HCT116 (cell line): ENCODE measurements at regions not wholly inside any gene's neighbourhood (a gene's known extent, or its start where the extent isn't known, plus 50 kb on each side); places are given as distances from the start of the nearest gene placed in this dataset.

Experiments
- ATAC-seq: fragments of 200-7000 bp; cut with Tn5 transposase; 2 replicates; pipeline ENCODE4 v1.9.1; 2020; ENCODE audit warnings: mild to moderate bottlenecking, moderate library complexity
- BruUV-seq: library from RNA; stranded (reverse); fragments of 400-500 nt; replicated peaks from 2 replicates; lab custom pipeline; 2021; lab: Mats Ljungman, UMichigan
- CTCF ChIA-PET: fragments of 300-600 bp; sonication (Branson Sonifier 250); formaldehyde crosslinking; loops from one replicate; lab custom pipeline; 2021; ENCODE audit warnings: antibody characterized with exemption; lab: Charles Lee
- POLR2A ChIA-PET: fragments of 300-600, 350-600 bp; sonication (Branson Sonifier 250); formaldehyde crosslinking; loops from one replicate; lab custom pipeline; 2021; ENCODE audit warnings: antibody characterized with exemption; lab: Charles Lee
- RAD21 ChIA-PET, 2 experiments: fragments of 300-600 bp; sonication (Branson Sonifier 250); formaldehyde crosslinking; loops; one replicate each; lab custom pipeline; 2023; ENCODE audit warnings: low total read pairs in 2 of 2; ENCODE audit not compliant: uncharacterized antibody in 2 of 2, unreplicated experiment in 2 of 2, low non-redundant PET in 1 of 2; lab: Charles Lee
- DNase-seq: peaks from one replicate; pipeline ENCODE4 v3.0.0-alpha.2; 2010; ENCODE audit warnings: low read depth, low spot score
- H2AFZ ChIP-seq: fragments of 200-600 bp; shearing (Covaris generic), sonication (generic); 2 replicates; pipeline ENCODE4 v1.6.1; 2017; ENCODE audit warnings: low read depth, mixed run types, mixed read lengths, antibody characterized with exemption, low read length; ENCODE audit not compliant: poor library complexity, severe bottlenecking
- H3K27ac ChIP-seq: 2 replicates; pipeline ENCODE4 v1.5.1; 2012; ENCODE audit warnings: low read depth, low read length
- H3K27me3 ChIP-seq: fragments of 200-600 bp; sonication (generic); 2 replicates; pipeline ENCODE4 v1.6.1; 2016; ENCODE audit warnings: mixed run types, low read length, mixed read lengths; ENCODE audit not compliant: insufficient read depth
- H3K36me3 ChIP-seq, 2 experiments: fragments of 200-500 bp in 1 of 2; fragments of 200-600 bp in 1 of 2; sonication (Bioruptor generic) in 1 of 2; sonication (generic) in 1 of 2; 2 replicates each; pipeline versions ENCODE4 v1.5.1 to v1.6.1; 2014 to 2016; ENCODE audit warnings: low read length in 2 of 2, inconsistent platforms in 1 of 2, mixed read lengths in 1 of 2, mixed run types in 1 of 2; ENCODE audit not compliant: insufficient read depth in 2 of 2, control insufficient read depth in 1 of 2
- H3K4me1 ChIP-seq, 2 experiments: fragments of 200-600 bp in 1 of 2; sonication (generic) in 1 of 2; 2 replicates each; pipeline versions ENCODE4 v1.5.1 to v1.6.1; 2012 to 2017; ENCODE audit warnings: low read length in 2 of 2, inconsistent platforms in 1 of 2, mild to moderate bottlenecking in 1 of 2, mixed read lengths in 1 of 2, mixed run types in 1 of 2, moderate library complexity in 1 of 2; ENCODE audit not compliant: insufficient read depth in 2 of 2, control insufficient read depth in 1 of 2
- H3K4me2 ChIP-seq: fragments of 200-600 bp; sonication (generic); 2 replicates; pipeline ENCODE4 v1.6.1; 2017; ENCODE audit warnings: mixed run types, low read length, mixed read lengths
- H3K4me3 ChIP-seq, 2 experiments: fragments of 200-600 bp in 1 of 2; sonication (generic) in 1 of 2; replicated peaks in 1 of 2; 2 replicates each; pipeline ENCODE4 v1.5.1; 2011 to 2016; ENCODE audit warnings: low read length in 2 of 2, control low read depth in 1 of 2, low read depth in 1 of 2, mild to moderate bottlenecking in 1 of 2, mixed read lengths in 1 of 2, mixed run types in 1 of 2
- H3K79me2 ChIP-seq: fragments of 200-600 bp; sonication (generic); 2 replicates; pipeline ENCODE4 v1.6.1; 2017; ENCODE audit warnings: mild to moderate bottlenecking, mixed run types, low read length, moderate library complexity, mixed read lengths; ENCODE audit not compliant: insufficient read depth
- H3K9ac ChIP-seq: fragments of 200-600 bp; sonication (generic); 2 replicates; pipeline ENCODE4 v1.6.1; 2016; ENCODE audit warnings: low read length, mixed read lengths
- H3K9me2 ChIP-seq: fragments of 200-600 bp; sonication (generic), shearing (Covaris generic); 2 replicates; pipeline ENCODE4 v1.6.1; 2017; ENCODE audit warnings: mixed run types, mild to moderate bottlenecking, moderate library complexity; ENCODE audit not compliant: insufficient read depth
- H3K9me3 ChIP-seq, 2 experiments: fragments of 200-500 bp in 1 of 2; fragments of 200-600 bp in 1 of 2; sonication (Bioruptor generic) in 1 of 2; sonication (generic) in 1 of 2; 2 replicates each; pipeline ENCODE4 v1.6.1; 2014 to 2017; ENCODE audit warnings: low read length in 2 of 2, mixed read lengths in 2 of 2, inconsistent platforms in 1 of 2, low read depth in 1 of 2, mild to moderate bottlenecking in 1 of 2, mixed run types in 1 of 2, moderate library complexity in 1 of 2; ENCODE audit not compliant: control insufficient read depth in 1 of 2, insufficient read depth in 1 of 2
- H4K20me1 ChIP-seq: fragments of 200-600 bp; sonication (generic), shearing (Covaris generic); 2 replicates; pipeline ENCODE4 v1.6.1; 2017; ENCODE audit warnings: mixed run types, mild to moderate bottlenecking, moderate library complexity; ENCODE audit not compliant: insufficient read depth
- ATF3 ChIP-seq: IDR thresholded peaks from 2 replicates; pipeline ENCODE4 v1.6.1; 2012
- CBX3 ChIP-seq: IDR thresholded peaks from 2 replicates; pipeline ENCODE4 v1.6.1; 2012; ENCODE audit warnings: low read depth
- CEBPB ChIP-seq: IDR thresholded peaks from 2 replicates; pipeline ENCODE4 v1.6.1; 2012; ENCODE audit warnings: low read depth
- CTCF ChIP-seq, 3 experiments: fragments of 200-600 bp in 1 of 3; sonication (generic) in 1 of 3; IDR thresholded peaks in 2 of 3; conservative IDR thresholded peaks in 1 of 3; 2 replicates each; pipeline ENCODE4 v1.5.1; 2012 to 2017; ENCODE audit warnings: low read depth in 2 of 3, low read length in 2 of 3, antibody characterized with exemption in 1 of 3, borderline replicate concordance in 1 of 3, control low read depth in 1 of 3, mild to moderate bottlenecking in 1 of 3, mixed read lengths in 1 of 3, mixed run types in 1 of 3, moderate library complexity in 1 of 3; ENCODE audit not compliant: insufficient read depth in 1 of 3
- EGR1 ChIP-seq: IDR thresholded peaks from 2 replicates; pipeline ENCODE4 v1.6.1; 2012; ENCODE audit warnings: low read depth
- ELF1 ChIP-seq: IDR thresholded peaks from 2 replicates; pipeline ENCODE4 v1.6.1; 2012; ENCODE audit warnings: low read depth, borderline replicate concordance
- EZH2phosphoT487 ChIP-seq: fragments of 200-600 bp; IDR thresholded peaks from 2 replicates; pipeline ENCODE4 v1.6.1; 2018; ENCODE audit warnings: antibody characterized with exemption, borderline replicate concordance
- FOSL1 ChIP-seq: IDR thresholded peaks from 2 replicates; pipeline ENCODE4 v1.6.1; 2012; ENCODE audit warnings: low read depth
- JUND ChIP-seq: IDR thresholded peaks from 2 replicates; pipeline ENCODE4 v1.6.1; 2012
- POLR2A ChIP-seq: IDR thresholded peaks from 2 replicates; pipeline ENCODE4 v1.7.0; 2011; ENCODE audit warnings: borderline replicate concordance; ENCODE audit not compliant: insufficient read depth, insufficient read length; ENCODE audit errors: extremely low read depth
- RAD21 ChIP-seq: IDR thresholded peaks from 2 replicates; pipeline ENCODE4 v1.6.1; 2012; ENCODE audit warnings: low read depth, mild to moderate bottlenecking
- REST ChIP-seq: IDR thresholded peaks from 2 replicates; pipeline ENCODE4 v1.6.1; 2012; ENCODE audit warnings: low read depth
- SP1 ChIP-seq: IDR thresholded peaks from 2 replicates; pipeline ENCODE4 v1.6.1; 2012; ENCODE audit warnings: low read depth
- TCF7L2 ChIP-seq: IDR thresholded peaks from 2 replicates; pipeline ENCODE4 v1.7.0; 2011; ENCODE audit warnings: borderline replicate concordance, inconsistent platforms; ENCODE audit not compliant: insufficient read depth, insufficient read length; ENCODE audit errors: extremely low read depth
- YY1 ChIP-seq: IDR thresholded peaks from 2 replicates; pipeline ENCODE4 v1.6.1; 2011; ENCODE audit warnings: low read length, low read depth, moderate library complexity, mild to moderate bottlenecking; ENCODE audit not compliant: insufficient replicate concordance; ENCODE audit errors: extremely low read depth
- ZBTB33 ChIP-seq: IDR thresholded peaks from 2 replicates; pipeline ENCODE4 v1.6.1; 2011; ENCODE audit warnings: mild to moderate bottlenecking, low read length, moderate library complexity; ENCODE audit not compliant: insufficient replicate concordance; ENCODE audit errors: extremely low read depth
- ZNF274 ChIP-seq: fragments of 200-500 bp; sonication (Bioruptor generic); IDR thresholded peaks from 2 replicates; pipeline ENCODE4 v1.6.1; 2014; ENCODE audit warnings: mild to moderate bottlenecking, low read depth, low read length, inconsistent platforms
- intact Hi-C: fragments of 100-400 bp; cut with micrococcal nuclease; formaldehyde crosslinking; loops from 2 replicates; pipeline ENCODE4 v1.10.0; 2022

GRCh38 chr3:156040041-156040440 is 80.3 kb upstream of the KCNAB1 start:
- H4K20me1 ChIP-seq, result no peaks in the 10 kb centered on the region
- no peak overlapping the region for H3K4me2 ChIP-seq
- no peaks in the 10 kb centered on the region for H3K4me1 ChIP-seq
- TF ChIP-seq ZBTB33 (no peak), TCF7L2 (no peak), REST (no peak), YY1 (no peak), ZNF274 (no peak), ATF3 (no peak), EZH2phosphoT487 (no peak), CEBPB (no peak), RAD21 (no peak), ELF1 (no peak), POLR2A (no peak), CTCF (IDR thresholded peaks at IDR 0.05 in 2 of 3, conservative IDR thresholded peaks at IDR 0.05 in 1 of 3; ENCODE audit: borderline replicate concordance in 1 of 3, insufficient read depth in 1 of 3, low read depth in 2 of 3, low read length in 2 of 3) (no peak), FOSL1 (no peak), SP1 (no peak), EGR1 (no peak), JUND (no peak), CBX3 (no peak)
- ChIA-PET RAD21 (no interaction called here), POLR2A (no interaction called here), CTCF (no interaction called here)
- no peaks in the 10 kb centered on the region for H3K79me2 ChIP-seq
- no peak overlapping the region for H3K27ac ChIP-seq
- no peak overlapping the region for H3K9ac ChIP-seq
- no peaks in the 10 kb centered on the region for H3K27me3 ChIP-seq
- H3K9me3 ChIP-seq, result no peaks in the 10 kb centered on the region
- BruUV-seq, result no TSS peak
- no peaks in the 10 kb centered on the region for H3K9me2 ChIP-seq
- no peak for DNase-seq
- H2AFZ ChIP-seq, result no peak overlapping the region
- H3K4me3 ChIP-seq, result no peak overlapping the region
- H3K36me3 ChIP-seq, result no peaks in the 10 kb centered on the region
- intact Hi-C loops, result loop anchor here (5.0 kb wide), 1 partner anchor 632 kb away; the partner anchor contains the start of gene TIPARP
- ATAC-seq, result no peak
